ENCODE measurements at regions not wholly inside any gene's neighbourhood (a gene's known extent, or its start where the extent isn't known, plus 50 kb on each side); places are given as distances from the start of the nearest gene placed in this dataset.

DNA sequence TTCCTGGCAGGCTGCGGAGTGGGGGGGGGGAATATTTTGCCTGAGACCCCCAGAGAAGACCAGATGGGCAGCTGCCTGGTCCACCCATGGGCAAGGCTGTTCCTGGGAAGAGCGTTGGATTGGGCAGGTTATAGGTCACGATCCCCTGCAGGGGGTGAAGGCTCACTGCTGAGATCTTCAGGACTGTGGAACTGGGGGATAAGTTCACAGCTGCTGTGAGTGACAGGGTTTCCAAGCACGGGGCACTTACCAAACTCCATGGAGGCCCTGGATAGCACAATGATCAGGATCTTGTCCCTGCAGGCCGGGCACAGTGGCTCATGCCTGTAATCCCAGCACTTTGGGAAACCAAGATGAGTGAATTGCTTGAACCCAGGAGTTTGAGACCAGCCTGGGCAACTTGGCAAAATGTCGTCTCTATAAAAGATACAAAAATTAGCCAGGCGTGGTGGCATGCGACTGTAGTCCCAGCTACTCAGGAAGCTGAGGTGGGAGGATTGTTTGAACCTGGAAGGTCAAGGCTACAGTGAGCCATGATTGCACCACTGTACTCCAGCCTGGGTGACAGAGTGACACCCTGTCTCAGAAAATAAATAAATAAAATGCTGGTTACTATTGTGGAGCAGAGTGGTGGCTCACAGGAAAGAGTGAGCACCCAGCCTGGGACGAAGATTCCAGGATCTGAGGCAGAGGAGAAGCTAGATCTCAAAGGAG, 68.0 kb upstream of the HELT start:
- peaks cover 21% of the 10 kb centered on the region for H3K27me3 Mint-ChIP-seq (ENCODE audit: insufficient read depth)
- H3K4me3 Mint-ChIP-seq = no peak overlapping the region
- H3K36me3 Mint-ChIP-seq (ENCODE audit: low read depth) = no peaks in the 10 kb centered on the region
- no peak overlapping the region for H3K27ac Mint-ChIP-seq
- no peak for DNase-seq
- no peaks in the 10 kb centered on the region for H3K4me1 Mint-ChIP-seq (ENCODE audit: low read depth)
- H3K9me3 Mint-ChIP-seq = no peaks in the 10 kb centered on the region
- TF ChIP-seq, protein P1, sequence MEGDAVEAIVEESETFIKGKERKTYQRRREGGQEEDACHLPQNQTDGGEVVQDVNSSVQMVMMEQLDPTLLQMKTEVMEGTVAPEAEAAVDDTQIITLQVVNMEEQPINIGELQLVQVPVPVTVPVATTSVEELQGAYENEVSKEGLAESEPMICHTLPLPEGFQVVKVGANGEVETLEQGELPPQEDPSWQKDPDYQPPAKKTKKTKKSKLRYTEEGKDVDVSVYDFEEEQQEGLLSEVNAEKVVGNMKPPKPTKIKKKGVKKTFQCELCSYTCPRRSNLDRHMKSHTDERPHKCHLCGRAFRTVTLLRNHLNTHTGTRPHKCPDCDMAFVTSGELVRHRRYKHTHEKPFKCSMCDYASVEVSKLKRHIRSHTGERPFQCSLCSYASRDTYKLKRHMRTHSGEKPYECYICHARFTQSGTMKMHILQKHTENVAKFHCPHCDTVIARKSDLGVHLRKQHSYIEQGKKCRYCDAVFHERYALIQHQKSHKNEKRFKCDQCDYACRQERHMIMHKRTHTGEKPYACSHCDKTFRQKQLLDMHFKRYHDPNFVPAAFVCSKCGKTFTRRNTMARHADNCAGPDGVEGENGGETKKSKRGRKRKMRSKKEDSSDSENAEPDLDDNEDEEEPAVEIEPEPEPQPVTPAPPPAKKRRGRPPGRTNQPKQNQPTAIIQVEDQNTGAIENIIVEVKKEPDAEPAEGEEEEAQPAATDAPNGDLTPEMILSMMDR (IDR thresholded peaks at IDR 0.05) = no peak

DNA sequence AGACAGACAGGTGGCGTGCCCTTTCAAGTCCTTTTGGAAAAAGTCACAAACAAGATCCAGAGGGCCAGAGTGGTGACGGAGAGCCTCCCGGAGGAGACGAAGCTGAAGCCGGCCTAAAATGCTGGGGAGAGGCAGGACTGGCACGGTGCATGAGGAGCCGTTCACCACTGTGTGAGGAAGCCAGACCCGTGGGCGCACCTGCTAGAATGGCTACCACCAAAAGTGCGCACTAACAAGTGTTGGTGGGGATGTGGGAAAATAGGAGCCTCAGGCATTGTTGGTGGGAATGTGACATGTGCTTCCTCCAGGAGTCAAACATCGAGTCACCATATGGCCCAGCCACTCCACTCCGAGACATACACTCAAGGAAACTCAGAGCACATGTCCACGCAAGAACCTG, 67.4 kb upstream of the HELT start:
- Mint-ChIP-seq H3K9me3 (no peaks in the 10 kb centered on the region), H3K27me3 (ENCODE audit: insufficient read depth) (peaks cover 21% of the 10 kb centered on the region), H3K4me3 (no peak overlapping the region), H3K36me3 (ENCODE audit: low read depth) (no peaks in the 10 kb centered on the region), H3K27ac (no peak overlapping the region), H3K4me1 (ENCODE audit: low read depth) (no peaks in the 10 kb centered on the region)
- DNase-seq = no peak
- TF ChIP-seq, protein P1 (IDR thresholded peaks at IDR 0.05) = no peak

DNA sequence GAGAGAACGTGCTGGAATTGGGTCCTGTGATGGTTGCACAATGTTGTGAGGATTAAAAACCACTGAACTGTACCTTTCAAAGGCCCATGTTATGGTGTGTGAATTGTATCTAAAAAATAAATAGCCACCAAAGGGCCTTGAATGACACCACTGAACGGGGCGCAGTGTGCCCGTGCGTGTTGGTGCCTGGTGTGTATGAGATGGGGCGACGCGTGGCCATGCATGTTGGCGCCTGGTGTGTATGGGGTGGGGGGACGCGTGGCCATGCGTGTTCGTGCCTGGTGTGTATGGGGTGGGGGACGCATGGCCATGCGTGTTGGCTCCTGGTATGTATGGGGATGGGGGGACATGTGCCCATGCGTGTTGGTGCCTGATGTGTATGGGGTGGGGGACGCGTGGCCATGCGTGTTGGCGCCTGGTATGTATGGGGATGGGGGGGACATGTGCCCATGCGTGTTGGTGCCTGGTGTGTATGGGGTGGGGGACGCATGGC, 66.6 kb upstream of the HELT start:
- Mint-ChIP-seq H3K4me3 (no peak overlapping the region), H3K27me3 (ENCODE audit: insufficient read depth) (peaks cover 23% of the 10 kb centered on the region), H3K9me3 (no peaks in the 10 kb centered on the region), H3K36me3 (ENCODE audit: low read depth) (no peaks in the 10 kb centered on the region), H3K27ac (no peak overlapping the region), H3K4me1 (ENCODE audit: low read depth) (no peaks in the 10 kb centered on the region)
- no peak for DNase-seq
- TF ChIP-seq, protein P1 (IDR thresholded peaks at IDR 0.05) = no peak

DNA sequence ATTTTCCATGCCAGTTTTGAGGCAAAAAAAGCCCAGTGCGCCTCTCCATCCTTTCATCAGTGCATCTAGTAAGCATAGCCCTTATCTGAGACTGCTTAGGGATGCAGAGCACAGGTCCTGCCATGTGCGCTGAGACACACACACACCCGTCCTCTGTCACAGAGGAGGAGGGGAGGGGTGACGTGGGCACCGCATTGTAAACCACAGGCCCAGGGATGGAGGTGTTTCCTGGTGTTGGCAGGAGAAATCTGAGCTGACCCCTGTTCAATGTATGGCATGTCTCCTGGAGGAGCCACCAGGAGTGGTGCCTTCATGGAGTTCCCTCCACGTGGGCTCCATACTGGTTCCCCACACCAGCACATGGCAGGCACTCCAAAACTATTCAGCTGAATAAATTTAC, 65.8 kb upstream of the HELT start:
- Mint-ChIP-seq H3K27me3 (ENCODE audit: insufficient read depth) (peaks cover 27% of the 10 kb centered on the region), H3K9me3 (no peaks in the 10 kb centered on the region), H3K27ac (no peak overlapping the region), H3K4me3 (no peak overlapping the region), H3K4me1 (ENCODE audit: low read depth) (no peaks in the 10 kb centered on the region), H3K36me3 (ENCODE audit: low read depth) (no peaks in the 10 kb centered on the region)
- TF ChIP-seq, protein P1 (IDR thresholded peaks at IDR 0.05) = no peak
- DNase-seq = no peak

DNA sequence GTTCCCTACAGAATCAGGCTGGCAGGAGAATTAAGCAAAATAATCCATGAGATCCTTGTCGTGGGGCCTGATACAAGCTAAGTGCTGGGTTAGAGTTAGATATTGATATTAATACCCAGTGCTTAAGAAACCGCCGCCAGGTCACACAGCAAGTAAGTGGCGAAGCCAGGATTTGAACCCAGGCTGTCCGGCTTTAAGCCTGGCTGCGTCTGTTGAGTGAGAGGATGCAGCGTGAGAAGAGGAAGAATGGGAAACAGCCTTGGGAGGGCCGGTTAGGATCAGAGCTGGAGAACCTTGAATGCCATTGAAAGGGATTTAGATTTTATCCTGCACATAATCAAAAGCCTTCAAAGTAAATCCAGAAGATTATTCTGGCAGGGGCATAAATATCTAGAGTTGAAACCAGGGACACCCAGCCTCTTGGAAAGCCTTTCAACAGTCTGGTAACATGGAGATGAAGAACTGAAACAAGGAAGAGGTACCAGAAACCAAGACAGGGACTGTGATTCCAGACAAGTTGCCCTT, 64.8 kb upstream of the HELT start:
- no peak for DNase-seq
- Mint-ChIP-seq H3K27ac (no peak overlapping the region), H3K9me3 (no peaks in the 10 kb centered on the region), H3K27me3 (ENCODE audit: insufficient read depth) (peaks cover 28% of the 10 kb centered on the region), H3K4me3 (no peak overlapping the region), H3K36me3 (ENCODE audit: low read depth) (no peaks in the 10 kb centered on the region), H3K4me1 (ENCODE audit: low read depth) (no peaks in the 10 kb centered on the region)
- TF ChIP-seq, protein P1 (IDR thresholded peaks at IDR 0.05) = no peak
